ENCODE measurements at regions not wholly inside any gene's neighbourhood (a gene's known extent, or its start where the extent isn't known, plus 50 kb on each side); places are given as distances from the start of the nearest gene placed in this dataset.

DNA sequence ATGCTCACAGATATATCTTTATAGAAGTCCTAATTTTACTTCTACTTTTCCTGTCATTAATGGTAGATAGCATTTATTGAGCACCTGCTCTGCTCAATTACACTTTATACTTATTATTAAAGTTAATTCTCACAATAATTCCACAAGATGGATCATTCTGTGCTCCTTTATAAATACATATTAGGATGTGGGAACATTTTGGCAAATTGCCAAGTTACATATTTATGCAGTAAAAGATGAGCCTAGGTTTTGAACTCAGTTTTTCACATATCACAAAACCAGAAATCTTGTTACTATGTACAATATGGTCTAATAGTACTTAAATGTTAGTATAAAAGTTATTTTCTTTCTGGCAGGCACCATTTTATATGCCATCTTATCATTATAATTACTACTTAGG lies 895.0 kb upstream of the B3GALT2 start:
- TF ChIP-seq REST (IDR thresholded peaks at IDR 0.05) = no peak
- TF ChIP-seq, protein P1, sequence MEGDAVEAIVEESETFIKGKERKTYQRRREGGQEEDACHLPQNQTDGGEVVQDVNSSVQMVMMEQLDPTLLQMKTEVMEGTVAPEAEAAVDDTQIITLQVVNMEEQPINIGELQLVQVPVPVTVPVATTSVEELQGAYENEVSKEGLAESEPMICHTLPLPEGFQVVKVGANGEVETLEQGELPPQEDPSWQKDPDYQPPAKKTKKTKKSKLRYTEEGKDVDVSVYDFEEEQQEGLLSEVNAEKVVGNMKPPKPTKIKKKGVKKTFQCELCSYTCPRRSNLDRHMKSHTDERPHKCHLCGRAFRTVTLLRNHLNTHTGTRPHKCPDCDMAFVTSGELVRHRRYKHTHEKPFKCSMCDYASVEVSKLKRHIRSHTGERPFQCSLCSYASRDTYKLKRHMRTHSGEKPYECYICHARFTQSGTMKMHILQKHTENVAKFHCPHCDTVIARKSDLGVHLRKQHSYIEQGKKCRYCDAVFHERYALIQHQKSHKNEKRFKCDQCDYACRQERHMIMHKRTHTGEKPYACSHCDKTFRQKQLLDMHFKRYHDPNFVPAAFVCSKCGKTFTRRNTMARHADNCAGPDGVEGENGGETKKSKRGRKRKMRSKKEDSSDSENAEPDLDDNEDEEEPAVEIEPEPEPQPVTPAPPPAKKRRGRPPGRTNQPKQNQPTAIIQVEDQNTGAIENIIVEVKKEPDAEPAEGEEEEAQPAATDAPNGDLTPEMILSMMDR (IDR thresholded peaks at IDR 0.05) = no peak
- TF ChIP-seq RCOR1 (IDR thresholded peaks at IDR 0.05; ENCODE audit: low read depth, low read length) = no peak
- TF ChIP-seq, protein P2, sequence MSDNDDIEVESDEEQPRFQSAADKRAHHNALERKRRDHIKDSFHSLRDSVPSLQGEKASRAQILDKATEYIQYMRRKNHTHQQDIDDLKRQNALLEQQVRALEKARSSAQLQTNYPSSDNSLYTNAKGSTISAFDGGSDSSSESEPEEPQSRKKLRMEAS (IDR thresholded peaks at IDR 0.05) = no peak

Data from A549 (cell line).